DOHH2 (cell line): ENCODE measurements at regions not wholly inside any gene's neighbourhood (a gene's known extent, or its start where the extent isn't known, plus 50 kb on each side); places are given as distances from the start of the nearest gene placed in this dataset.

ENCODE experiments used
- EZH2phosphoT487 ChIP-seq: fragments of 200-600 bp; sonication (generic); IDR thresholded peaks from 2 replicates; pipeline ENCODE4 v1.6.1; 2017; ENCODE audit warnings: borderline replicate concordance, mild to moderate bottlenecking, antibody characterized with exemption, low read length, moderate library complexity, mixed read lengths
- TF ChIP-seq, protein P1 (sequence below): fragments of 200-600 bp; sonication (generic); IDR thresholded peaks from one replicate; pipeline ENCODE4 v1.5.1; 2014; ENCODE audit warnings: antibody characterized with exemption, mild to moderate bottlenecking, low read depth, low read length; ENCODE audit not compliant: poor library complexity, severe bottlenecking

DNA sequence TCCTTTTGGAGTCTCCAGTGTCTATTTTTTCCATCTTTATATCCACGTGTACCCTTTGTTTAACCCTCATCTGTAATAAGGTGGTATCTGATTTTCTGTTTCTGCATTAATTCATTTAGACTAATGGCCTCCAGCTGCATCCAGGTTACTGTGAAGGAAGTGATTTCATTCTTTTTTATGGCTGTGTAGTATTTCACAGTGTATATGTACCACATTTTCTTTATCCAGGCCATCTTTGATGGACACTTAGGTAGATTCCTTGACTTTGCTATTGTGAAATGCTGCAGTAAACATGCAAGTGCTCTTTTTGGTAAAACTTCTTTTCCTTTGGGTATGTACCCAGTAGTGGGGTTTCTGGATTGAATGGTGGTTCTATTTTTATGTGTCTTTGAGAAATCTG is 128.0 kb upstream of the MTPN start:
- TF ChIP-seq, protein P1, sequence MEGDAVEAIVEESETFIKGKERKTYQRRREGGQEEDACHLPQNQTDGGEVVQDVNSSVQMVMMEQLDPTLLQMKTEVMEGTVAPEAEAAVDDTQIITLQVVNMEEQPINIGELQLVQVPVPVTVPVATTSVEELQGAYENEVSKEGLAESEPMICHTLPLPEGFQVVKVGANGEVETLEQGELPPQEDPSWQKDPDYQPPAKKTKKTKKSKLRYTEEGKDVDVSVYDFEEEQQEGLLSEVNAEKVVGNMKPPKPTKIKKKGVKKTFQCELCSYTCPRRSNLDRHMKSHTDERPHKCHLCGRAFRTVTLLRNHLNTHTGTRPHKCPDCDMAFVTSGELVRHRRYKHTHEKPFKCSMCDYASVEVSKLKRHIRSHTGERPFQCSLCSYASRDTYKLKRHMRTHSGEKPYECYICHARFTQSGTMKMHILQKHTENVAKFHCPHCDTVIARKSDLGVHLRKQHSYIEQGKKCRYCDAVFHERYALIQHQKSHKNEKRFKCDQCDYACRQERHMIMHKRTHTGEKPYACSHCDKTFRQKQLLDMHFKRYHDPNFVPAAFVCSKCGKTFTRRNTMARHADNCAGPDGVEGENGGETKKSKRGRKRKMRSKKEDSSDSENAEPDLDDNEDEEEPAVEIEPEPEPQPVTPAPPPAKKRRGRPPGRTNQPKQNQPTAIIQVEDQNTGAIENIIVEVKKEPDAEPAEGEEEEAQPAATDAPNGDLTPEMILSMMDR, result no peak
- TF ChIP-seq EZH2phosphoT487, result no peak
